B cell (primary cell): ENCODE measurements at regions not wholly inside any gene's neighbourhood (a gene's known extent, or its start where the extent isn't known, plus 50 kb on each side); places are given as distances from the start of the nearest gene placed in this dataset.

Experiments used
- EZH2 ChIP-seq: IDR thresholded peaks from 2 replicates; pipeline ENCODE4 v1.6.1; 2012; ENCODE audit warnings: borderline replicate concordance, low read depth, mild to moderate bottlenecking, moderate library complexity, low read length; ENCODE audit not compliant: insufficient read depth, poor library complexity, severe bottlenecking
- TF ChIP-seq, protein P1 (sequence below): fragments of 200-600 bp; IDR thresholded peaks from one replicate; pipeline ENCODE4 v1.8.0; 2022; ENCODE audit warnings: antibody characterized with exemption, mild to moderate bottlenecking

DNA sequence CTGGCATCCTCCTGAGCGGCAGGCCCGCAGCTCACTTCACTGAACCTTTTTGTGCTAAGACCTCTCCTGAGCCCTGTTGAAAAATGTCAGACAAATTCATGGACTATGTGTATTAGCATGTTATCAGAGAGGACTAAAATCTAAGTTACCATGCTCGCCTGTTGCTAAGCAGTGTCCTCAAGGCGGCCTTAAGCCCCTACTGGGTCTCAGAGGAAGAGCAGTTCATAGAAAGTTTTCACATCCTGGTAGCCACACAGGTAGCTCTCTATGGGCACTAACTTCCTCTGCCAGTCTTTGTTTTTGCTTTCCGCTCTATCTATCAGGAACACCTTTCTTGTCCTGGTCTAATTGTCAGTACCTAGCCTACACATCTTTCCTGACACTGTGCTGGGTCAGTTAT is 306.6 kb upstream of the MIS18BP1 start:
- TF ChIP-seq EZH2: no peak
- TF ChIP-seq, protein P1, sequence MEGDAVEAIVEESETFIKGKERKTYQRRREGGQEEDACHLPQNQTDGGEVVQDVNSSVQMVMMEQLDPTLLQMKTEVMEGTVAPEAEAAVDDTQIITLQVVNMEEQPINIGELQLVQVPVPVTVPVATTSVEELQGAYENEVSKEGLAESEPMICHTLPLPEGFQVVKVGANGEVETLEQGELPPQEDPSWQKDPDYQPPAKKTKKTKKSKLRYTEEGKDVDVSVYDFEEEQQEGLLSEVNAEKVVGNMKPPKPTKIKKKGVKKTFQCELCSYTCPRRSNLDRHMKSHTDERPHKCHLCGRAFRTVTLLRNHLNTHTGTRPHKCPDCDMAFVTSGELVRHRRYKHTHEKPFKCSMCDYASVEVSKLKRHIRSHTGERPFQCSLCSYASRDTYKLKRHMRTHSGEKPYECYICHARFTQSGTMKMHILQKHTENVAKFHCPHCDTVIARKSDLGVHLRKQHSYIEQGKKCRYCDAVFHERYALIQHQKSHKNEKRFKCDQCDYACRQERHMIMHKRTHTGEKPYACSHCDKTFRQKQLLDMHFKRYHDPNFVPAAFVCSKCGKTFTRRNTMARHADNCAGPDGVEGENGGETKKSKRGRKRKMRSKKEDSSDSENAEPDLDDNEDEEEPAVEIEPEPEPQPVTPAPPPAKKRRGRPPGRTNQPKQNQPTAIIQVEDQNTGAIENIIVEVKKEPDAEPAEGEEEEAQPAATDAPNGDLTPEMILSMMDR: no peak
